DMS114 treated with DMSO at 0.1 percent for 48 hours (cell line): ENCODE measurements at regions not wholly inside any gene's neighbourhood (a gene's known extent, or its start where the extent isn't known, plus 50 kb on each side); places are given as distances from the start of the nearest gene placed in this dataset.
"Not testable (repeated sequence)": the region's sequence is repeated elsewhere in the genome, so short reads cannot be mapped to it uniquely, and the experiment has no call there.

ENCODE experiments used
- DNase-seq: peaks from one replicate; lab custom pipeline; 2025; ENCODE audit not compliant: unreplicated experiment; lab: John Stamatoyannopoulos, UW

GRCh38 chrX:143455046-143455445 lies 62.2 kb downstream of the SPANXN3 start:
- DNase-seq, result no peak

- peak; percentile 0 for DNase-seq
Measured at GRCh38 chrX:143437439-143437838, 79.8 kb downstream of the SPANXN3 start.

- no peak for DNase-seq
Measured at GRCh38 chrX:143435916-143436315, 81.4 kb downstream of the SPANXN3 start.

GRCh38 chrX:143429811-143430210 lies 87.5 kb downstream of the SPANXN3 start:
- DNase-seq, result no peak

GRCh38 chrX:143429131-143429530 lies 88.1 kb downstream of the SPANXN3 start:
- no peak for DNase-seq

GRCh38 chrX:143401160-143401559 lies 116.1 kb downstream of the SPANXN3 start:
- DNase-seq, result no peak

GRCh38 chrX:143378851-143379250 lies 138.4 kb downstream of the SPANXN3 start:
- DNase-seq, result no peak

GRCh38 chrX:143363419-143363818 lies 153.9 kb downstream of the SPANXN3 start:
- DNase-seq, result no peak

GRCh38 chrX:143340190-143340589 lies 177.1 kb downstream of the SPANXN3 start:
- no peak for DNase-seq

GRCh38 chrX:143336261-143336660 lies 181.0 kb downstream of the SPANXN3 start:
- no peak for DNase-seq

- DNase-seq, result no peak
Measured at GRCh38 chrX:143319526-143319925, 197.7 kb downstream of the SPANXN3 start.

- not testable (repeated sequence) for DNase-seq
Measured at GRCh38 chrX:143318857-143319256, 198.4 kb downstream of the SPANXN3 start.

- DNase-seq, result no peak
Measured at GRCh38 chrX:143306991-143307937, 210.0 kb downstream of the SPANXN3 start.

- DNase-seq, result no peak
Measured at GRCh38 chrX:143304518-143304917, 212.8 kb downstream of the SPANXN3 start.

- no peak for DNase-seq
Measured at GRCh38 chrX:143304025-143304424, 213.2 kb downstream of the SPANXN3 start.

GRCh38 chrX:143298663-143299241 lies 218.5 kb downstream of the SPANXN3 start:
- no peak for DNase-seq

GRCh38 chrX:143296521-143296920 lies 220.8 kb downstream of the SPANXN3 start:
- no peak for DNase-seq

GRCh38 chrX:143287236-143287635 lies 230.0 kb downstream of the SPANXN3 start:
- no peak for DNase-seq

- DNase-seq, result no peak
Measured at GRCh38 chrX:143270317-143270716, 244.6 kb downstream of the SPANXN4 start.

- not testable (repeated sequence) for DNase-seq
Measured at GRCh38 chrX:143244593-143244992, 218.9 kb downstream of the SPANXN4 start.

GRCh38 chrX:143240658-143241057 lies 214.9 kb downstream of the SPANXN4 start:
- no peak for DNase-seq

GRCh38 chrX:143231492-143231891 lies 205.8 kb downstream of the SPANXN4 start:
- DNase-seq, result no peak
